ENCODE measurements at regions not wholly inside any gene's neighbourhood (a gene's known extent, or its start where the extent isn't known, plus 50 kb on each side); places are given as distances from the start of the nearest gene placed in this dataset.

DNA sequence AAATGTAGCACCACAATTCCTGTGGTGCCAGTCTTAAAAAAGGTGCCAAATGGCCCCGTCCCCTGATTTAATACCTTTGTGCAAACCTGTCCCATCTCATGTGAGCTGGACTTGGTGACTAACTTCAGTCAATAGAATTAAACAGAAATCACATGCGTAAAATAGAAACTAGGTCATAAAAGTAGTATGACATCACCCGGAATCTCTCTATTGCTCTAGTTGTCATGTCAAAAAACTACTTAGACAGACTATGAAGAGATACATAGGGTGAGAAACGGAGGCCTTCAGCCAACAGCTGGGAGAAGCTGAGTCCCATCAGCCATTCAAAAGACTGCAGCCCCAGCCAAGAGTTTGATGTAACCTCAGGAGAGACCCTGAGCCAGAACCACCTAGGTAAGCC lies 293.5 kb upstream of the HS3ST1 start:
- 71 to 80% (median 79%) methylated on average over 4 of the region's 4 CpGs for WGBS, 4 donors

DNA sequence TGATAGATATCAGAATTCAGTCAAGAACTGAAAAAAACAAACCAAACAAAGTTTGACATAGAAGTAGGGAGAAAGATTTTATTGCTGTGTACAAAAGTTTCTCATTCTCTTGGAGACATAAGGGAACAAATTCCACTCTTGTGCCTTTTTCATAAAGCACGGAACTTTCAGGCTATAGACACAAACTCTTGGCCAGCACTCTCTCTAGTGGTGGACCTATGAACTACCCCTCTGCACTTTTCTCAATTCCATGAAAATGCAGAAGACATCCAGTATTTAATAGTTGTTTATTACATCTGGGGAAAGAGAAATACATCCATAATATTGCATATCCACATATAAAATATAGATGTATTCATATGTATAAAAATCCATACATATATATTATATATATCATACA lies 291.6 kb upstream of the HS3ST1 start:
- no peak overlapping the region for H3K4me3 ChIP-seq
- WGBS, 4 donors: 0 to 7% (median 6%) methylated on average over 1 of the region's 1 CpG
- no peaks in the 10 kb centered on the region for H3K36me3 ChIP-seq (replicated peaks in 1 of 2)
- DNase-seq: peak in 5 of 7 donors; percentile 29 to 55 (median 33)
- no peaks in the 10 kb centered on the region for H3K27me3 ChIP-seq
- TF ChIP-seq POLR2A (IDR thresholded peaks at IDR 0.05): no peak
- TF ChIP-seq, protein P1, sequence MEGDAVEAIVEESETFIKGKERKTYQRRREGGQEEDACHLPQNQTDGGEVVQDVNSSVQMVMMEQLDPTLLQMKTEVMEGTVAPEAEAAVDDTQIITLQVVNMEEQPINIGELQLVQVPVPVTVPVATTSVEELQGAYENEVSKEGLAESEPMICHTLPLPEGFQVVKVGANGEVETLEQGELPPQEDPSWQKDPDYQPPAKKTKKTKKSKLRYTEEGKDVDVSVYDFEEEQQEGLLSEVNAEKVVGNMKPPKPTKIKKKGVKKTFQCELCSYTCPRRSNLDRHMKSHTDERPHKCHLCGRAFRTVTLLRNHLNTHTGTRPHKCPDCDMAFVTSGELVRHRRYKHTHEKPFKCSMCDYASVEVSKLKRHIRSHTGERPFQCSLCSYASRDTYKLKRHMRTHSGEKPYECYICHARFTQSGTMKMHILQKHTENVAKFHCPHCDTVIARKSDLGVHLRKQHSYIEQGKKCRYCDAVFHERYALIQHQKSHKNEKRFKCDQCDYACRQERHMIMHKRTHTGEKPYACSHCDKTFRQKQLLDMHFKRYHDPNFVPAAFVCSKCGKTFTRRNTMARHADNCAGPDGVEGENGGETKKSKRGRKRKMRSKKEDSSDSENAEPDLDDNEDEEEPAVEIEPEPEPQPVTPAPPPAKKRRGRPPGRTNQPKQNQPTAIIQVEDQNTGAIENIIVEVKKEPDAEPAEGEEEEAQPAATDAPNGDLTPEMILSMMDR (IDR thresholded peaks at IDR 0.05): peak; percentile 67 to 86 (median 82)
- peaks cover 0 to 3% (median 0%) of the 10 kb centered on the region in 3 donors for H3K9me3 ChIP-seq (replicated peaks in 1 of 3)
- intact Hi-C loops (cut with DNase I): loop anchor here in 1 of 2 donors (10.0 kb wide), 2 partner anchors 295 to 1155 kb away; partner anchors contain the start of gene HS3ST1
- H3K4me1 ChIP-seq (replicated peaks in 1 of 2): no peaks in the 10 kb centered on the region
- no peak overlapping the region for H3K27ac ChIP-seq

More for the DNA sequence above, 293.5 kb upstream of the HS3ST1 start:
- Histone ChIP-seq H3K36me3 (replicated peaks in 1 of 2) (no peaks in the 10 kb centered on the region), H3K27ac (no peak overlapping the region), H3K4me3 (no peak overlapping the region), H3K27me3 (no peaks in the 10 kb centered on the region), H3K9me3 (replicated peaks in 1 of 3) (peaks cover 0 to 3% (median 0%) of the 10 kb centered on the region in 3 donors), H3K4me1 (replicated peaks in 1 of 2) (no peaks in the 10 kb centered on the region)
- intact Hi-C loops (cut with DNase I): loop anchor here in 1 of 2 donors (10.0 kb wide), 2 partner anchors 297 to 1157 kb away; partner anchors contain the start of gene HS3ST1
- TF ChIP-seq POLR2A (IDR thresholded peaks at IDR 0.05): no peak
- TF ChIP-seq, protein P1 (IDR thresholded peaks at IDR 0.05): no peak
- DNase-seq: no peak

DNA sequence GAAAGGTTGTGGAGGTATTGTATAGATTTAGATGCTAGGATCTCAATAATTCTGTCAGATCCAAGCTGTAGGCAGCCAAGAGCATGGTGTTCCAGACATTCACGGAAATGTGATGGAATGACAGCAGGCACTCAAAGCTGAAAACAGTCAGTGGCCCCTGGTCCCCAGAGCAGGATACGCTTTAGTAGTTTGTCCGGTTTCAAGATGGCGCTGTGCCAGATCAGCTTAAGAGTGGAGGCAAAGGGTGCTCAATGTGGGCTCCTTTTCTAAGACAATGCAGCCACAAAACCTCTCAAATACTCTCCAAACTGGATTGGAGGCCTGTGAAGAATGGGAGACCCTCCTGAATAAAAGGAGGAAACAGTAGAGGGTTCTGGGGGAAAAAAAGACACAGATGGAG lies 291.2 kb upstream of the HS3ST1 start:
- TF ChIP-seq POLR2A (IDR thresholded peaks at IDR 0.05): no peak
- TF ChIP-seq, protein P1 (IDR thresholded peaks at IDR 0.05): no peak
- peaks cover 0 to 3% (median 0%) of the 10 kb centered on the region in 3 donors for H3K9me3 ChIP-seq (replicated peaks in 1 of 3)
- no peaks in the 10 kb centered on the region for H3K36me3 ChIP-seq (replicated peaks in 1 of 2)
- DNase-seq: peak in 1 of 7 donors; percentile 34
- H3K27ac ChIP-seq: no peak overlapping the region
- intact Hi-C loops (cut with DNase I): loop anchor here in 1 of 2 donors (10.0 kb wide), 2 partner anchors 295 to 1155 kb away; partner anchors contain the start of gene HS3ST1
- H3K4me3 ChIP-seq: no peak overlapping the region
- no peaks in the 10 kb centered on the region for H3K4me1 ChIP-seq (replicated peaks in 1 of 2)
- H3K27me3 ChIP-seq: no peaks in the 10 kb centered on the region
- 85 to 91% (median 87%) methylated on average over 4 of the region's 4 CpGs for WGBS, 4 donors

DNA sequence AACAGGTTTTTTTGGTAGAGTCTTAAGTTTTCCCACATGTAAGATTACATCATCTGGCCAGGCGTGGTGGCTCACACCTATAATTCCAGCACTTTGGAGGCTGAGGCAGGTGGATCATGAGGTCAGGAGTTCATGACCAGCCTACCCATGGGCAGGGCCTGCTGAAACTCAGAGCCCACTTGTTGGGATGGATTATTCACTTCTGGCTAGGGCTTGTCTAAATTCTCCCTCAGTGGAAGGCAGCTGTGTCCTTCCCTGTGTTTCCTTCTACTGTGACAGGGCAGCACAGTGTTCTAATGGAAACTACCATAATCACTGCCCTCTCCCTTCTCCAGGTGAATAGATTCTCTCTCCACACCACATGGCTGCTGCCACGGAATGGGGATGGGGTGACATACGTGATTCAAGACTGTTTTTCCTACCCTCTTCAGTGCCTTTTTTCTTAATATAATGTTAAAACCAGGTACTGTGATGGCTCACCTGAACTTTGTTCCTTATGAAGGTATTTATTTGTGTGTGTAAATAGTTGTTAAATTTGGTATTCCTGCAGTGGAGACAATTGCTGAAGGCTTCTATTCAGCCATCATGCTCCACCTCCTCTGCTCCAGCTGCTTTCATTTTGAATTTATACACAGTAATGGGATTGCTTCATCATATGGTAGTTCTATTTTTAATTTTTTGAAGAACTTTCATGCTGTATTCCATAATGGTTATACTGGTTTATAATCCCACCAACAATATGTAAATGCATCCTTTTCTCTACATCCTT lies 287.2 kb upstream of the HS3ST1 start:
- no peak for DNase-seq
- no peaks in the 10 kb centered on the region for H3K4me1 ChIP-seq (replicated peaks in 1 of 2)
- no peaks in the 10 kb centered on the region for H3K9me3 ChIP-seq (replicated peaks in 1 of 3)
- WGBS, 4 donors: 82 to 93% (median 89%) methylated on average over 3 of the region's 3 CpGs
- H3K4me3 ChIP-seq: no peak overlapping the region
- intact Hi-C loops (cut with DNase I): no loop called here
- H3K27ac ChIP-seq: no peak overlapping the region
- no peak for TF ChIP-seq POLR2A (IDR thresholded peaks at IDR 0.05)
- TF ChIP-seq, protein P1 (IDR thresholded peaks at IDR 0.05): no peak
- H3K27me3 ChIP-seq: no peaks in the 10 kb centered on the region
- H3K36me3 ChIP-seq (replicated peaks in 1 of 2): no peaks in the 10 kb centered on the region
